Gastrocnemius medialis (tissue), 4 donors: ENCODE measurements at regions not wholly inside any gene's neighbourhood (a gene's known extent, or its start where the extent isn't known, plus 50 kb on each side); places are given as distances from the start of the nearest gene placed in this dataset.
"Not testable (repeated sequence)": the region's sequence is repeated elsewhere in the genome, so short reads cannot be mapped to it uniquely, and the experiment has no call there.

Source experiments
- ATAC-seq, 2 donors: fragments of 150-250 bp; one replicate each; pipeline ENCODE4 v1.9.1; 2016
- DNase-seq, 2 donors: peaks; one replicate each; pipeline ENCODE4 v3.0.0-alpha.2; 2019
- H3K27ac ChIP-seq, 4 donors: fragments of 200-600 bp; sonication (generic); 1 replicate in 1 of 4; 2 replicates in 3 of 4; pipeline ENCODE4 v1.5.1; 2016 to 2018; ENCODE audit warnings: mild to moderate bottlenecking in 2 of 4, moderate library complexity in 1 of 4
- H3K27me3 ChIP-seq, 3 donors: fragments of 200-600 bp; sonication (generic) in 2 of 3; 1 replicate in 1 of 3; 2 replicates in 2 of 3; pipeline versions ENCODE4 v1.5.1 to v1.6.0; 2016 to 2019; ENCODE audit warnings: mild to moderate bottlenecking in 1 of 3, moderate library complexity in 1 of 3
- H3K36me3 ChIP-seq, 2 donors: fragments of 200-600 bp; sonication (generic) in 1 of 2; one replicate each; pipeline ENCODE4 v1.5.1; 2017 to 2018
- H3K4me1 ChIP-seq, 2 donors: fragments of 200-600 bp; sonication (generic) in 1 of 2; one replicate each; pipeline ENCODE4 v1.5.1; 2016 to 2017; ENCODE audit warnings: mild to moderate bottlenecking in 2 of 2
- H3K4me3 ChIP-seq, 4 donors: fragments of 200-600 bp; sonication (generic) in 3 of 4; 1 replicate in 1 of 4; 2 replicates in 3 of 4; pipeline ENCODE4 v1.5.1; 2016 to 2019; ENCODE audit warnings: mild to moderate bottlenecking in 2 of 4
- H3K9me3 ChIP-seq, 3 donors: fragments of 200-600 bp; sonication (generic) in 2 of 3; 1 replicate in 1 of 3; 2 replicates in 2 of 3; pipeline ENCODE4 v1.5.1; 2016 to 2019
- POLR2A ChIP-seq, 2 donors: fragments of 450-650 bp; IDR thresholded peaks; one replicate each; pipeline ENCODE4 v1.6.1; 2017; ENCODE audit warnings: antibody characterized with exemption in 2 of 2, mild to moderate bottlenecking in 2 of 2, moderate library complexity in 2 of 2
- in situ Hi-C, 4 donors: fragments of 200-750 bp; cut with MboI; loops; one replicate each; pipeline versions ENCODE4 v1.15.0 to v1.8.0; 2017; ENCODE audit warnings: low sequenced_read_pairs in 4 of 4
- intact Hi-C: fragments of 100-400 bp; cut with DNase I; formaldehyde crosslinking; loops from one replicate; pipeline ENCODE4 v1.15.1; 2023; ENCODE audit warnings: low total_unique reads
- TF ChIP-seq, protein P1 (sequence below), 5 experiments: fragments of 450-650 bp in 3 of 5; fragments of 200-600 bp in 2 of 5; sonication (generic) in 2 of 5; IDR thresholded peaks in 4 of 5; conservative IDR thresholded peaks in 1 of 5; 1 replicate in 4 of 5; 2 replicates in 1 of 5; pipeline ENCODE4 v1.5.1; 2016 to 2019; ENCODE audit warnings: antibody characterized with exemption in 5 of 5, mild to moderate bottlenecking in 3 of 5, moderate library complexity in 3 of 5

DNA sequence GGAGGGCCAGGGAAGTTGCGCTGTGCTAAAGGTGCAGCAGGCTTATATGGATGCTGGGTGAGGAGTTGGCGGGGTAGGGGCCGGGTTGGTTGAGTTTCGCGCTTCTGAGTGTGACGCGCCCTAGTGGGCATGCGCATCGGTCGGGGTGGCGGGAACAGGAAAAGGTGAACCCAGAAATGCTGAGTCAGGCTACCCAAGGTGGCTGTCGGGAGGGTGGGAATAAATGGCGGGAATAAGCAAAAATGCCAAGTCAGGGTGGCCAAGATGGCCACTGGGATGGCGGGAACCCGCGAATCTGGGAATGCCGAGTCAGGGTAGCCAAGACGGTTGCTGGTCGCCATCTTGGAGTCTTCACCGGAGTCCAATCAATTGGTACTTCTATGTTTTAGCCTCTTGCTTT, 580.0 kb downstream of the SUCLG1 start:
- no peak overlapping the region for H3K4me3 ChIP-seq
- intact Hi-C loops, result no loop called here
- H3K36me3 ChIP-seq, result no peaks in the 10 kb centered on the region
- H3K4me1 ChIP-seq, result no peaks in the 10 kb centered on the region
- no peaks in the 10 kb centered on the region for H3K27me3 ChIP-seq
- no peak for ATAC-seq
- TF ChIP-seq, protein P1, sequence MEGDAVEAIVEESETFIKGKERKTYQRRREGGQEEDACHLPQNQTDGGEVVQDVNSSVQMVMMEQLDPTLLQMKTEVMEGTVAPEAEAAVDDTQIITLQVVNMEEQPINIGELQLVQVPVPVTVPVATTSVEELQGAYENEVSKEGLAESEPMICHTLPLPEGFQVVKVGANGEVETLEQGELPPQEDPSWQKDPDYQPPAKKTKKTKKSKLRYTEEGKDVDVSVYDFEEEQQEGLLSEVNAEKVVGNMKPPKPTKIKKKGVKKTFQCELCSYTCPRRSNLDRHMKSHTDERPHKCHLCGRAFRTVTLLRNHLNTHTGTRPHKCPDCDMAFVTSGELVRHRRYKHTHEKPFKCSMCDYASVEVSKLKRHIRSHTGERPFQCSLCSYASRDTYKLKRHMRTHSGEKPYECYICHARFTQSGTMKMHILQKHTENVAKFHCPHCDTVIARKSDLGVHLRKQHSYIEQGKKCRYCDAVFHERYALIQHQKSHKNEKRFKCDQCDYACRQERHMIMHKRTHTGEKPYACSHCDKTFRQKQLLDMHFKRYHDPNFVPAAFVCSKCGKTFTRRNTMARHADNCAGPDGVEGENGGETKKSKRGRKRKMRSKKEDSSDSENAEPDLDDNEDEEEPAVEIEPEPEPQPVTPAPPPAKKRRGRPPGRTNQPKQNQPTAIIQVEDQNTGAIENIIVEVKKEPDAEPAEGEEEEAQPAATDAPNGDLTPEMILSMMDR (IDR thresholded peaks at IDR 0.05 in 4 of 5, conservative IDR thresholded peaks at IDR 0.05 in 1 of 5), result no peak
- no peak for TF ChIP-seq POLR2A (IDR thresholded peaks at IDR 0.05)
- DNase-seq, result no peak
- in situ Hi-C loops, result no loop called here
- H3K9me3 ChIP-seq, result no peaks in the 10 kb centered on the region
- no peak overlapping the region for H3K27ac ChIP-seq

DNA sequence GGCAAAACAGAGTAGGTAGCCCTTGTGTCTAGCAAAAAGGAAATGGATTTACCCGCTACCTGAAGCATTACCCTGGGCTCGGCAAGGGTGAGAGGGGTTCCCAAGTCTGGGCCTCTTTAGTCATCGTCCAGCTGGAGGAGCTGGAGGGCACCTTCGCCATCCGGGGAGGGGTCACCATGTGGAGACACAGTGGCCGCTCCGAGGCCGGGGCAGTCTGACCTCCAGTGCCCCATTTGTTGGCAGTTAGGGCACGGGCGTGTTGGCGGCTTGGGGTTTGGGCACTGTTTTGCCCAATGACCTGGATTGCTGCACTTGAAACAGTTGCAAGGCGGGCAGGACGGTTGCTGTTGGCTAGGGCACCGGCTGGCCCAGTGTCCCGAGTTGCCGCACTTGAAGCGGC, 581.8 kb downstream of the SUCLG1 start:
- H3K4me1 ChIP-seq, H3K4me3 ChIP-seq, H3K9me3 ChIP-seq, DNase-seq, H3K36me3 ChIP-seq, intact Hi-C loops, in situ Hi-C loops, H3K27me3 ChIP-seq, ATAC-seq, H3K27ac ChIP-seq: not testable (repeated sequence)

DNA sequence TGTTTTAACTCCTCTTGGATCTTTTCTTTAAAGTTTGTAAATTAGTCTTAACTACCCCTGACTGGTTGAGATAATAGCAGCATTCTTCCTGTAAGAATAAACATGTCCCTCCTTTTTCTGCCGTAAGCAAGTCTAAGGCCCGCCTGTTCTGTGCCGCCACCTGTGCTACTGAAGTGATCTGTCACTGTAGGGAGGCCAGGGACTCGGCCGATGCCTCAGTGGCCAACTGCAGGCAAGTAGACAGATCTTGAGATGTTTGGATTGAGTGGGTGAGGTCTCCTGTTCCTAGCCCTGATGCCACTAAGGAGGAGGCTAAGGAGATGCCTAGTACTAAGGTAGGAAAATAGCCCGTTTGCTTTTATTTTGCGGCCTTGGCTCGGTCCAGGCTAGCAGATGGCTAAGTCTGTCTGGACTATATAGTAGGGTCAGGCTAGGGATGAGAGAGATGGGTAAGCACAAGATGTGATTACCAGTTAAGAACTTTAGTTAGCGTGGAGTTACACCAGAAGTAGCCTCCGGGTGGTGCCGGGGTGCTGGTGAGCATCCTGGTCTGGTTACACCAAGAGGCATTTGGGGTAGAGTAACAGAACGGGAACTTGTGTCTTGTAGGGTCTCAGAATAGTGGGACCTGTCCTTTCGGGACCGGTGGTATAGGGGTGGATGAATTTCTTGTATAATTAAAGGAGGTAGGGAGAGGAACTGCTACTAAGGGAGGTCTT, 584.2 kb downstream of the SUCLG1 start:
- DNase-seq, result no peak
- in situ Hi-C loops, result no loop called here
- no peak overlapping the region for H3K4me3 ChIP-seq
- H3K27ac ChIP-seq, result no peak overlapping the region
- no peaks in the 10 kb centered on the region for H3K27me3 ChIP-seq
- no peaks in the 10 kb centered on the region for H3K4me1 ChIP-seq
- no peak for ATAC-seq
- H3K36me3 ChIP-seq, result no peaks in the 10 kb centered on the region
- H3K9me3 ChIP-seq, result no peaks in the 10 kb centered on the region
- intact Hi-C loops, result no loop called here
- TF ChIP-seq, protein P1 (IDR thresholded peaks at IDR 0.05 in 4 of 5, conservative IDR thresholded peaks at IDR 0.05 in 1 of 5), result no peak
- TF ChIP-seq POLR2A (IDR thresholded peaks at IDR 0.05), result no peak

DNA sequence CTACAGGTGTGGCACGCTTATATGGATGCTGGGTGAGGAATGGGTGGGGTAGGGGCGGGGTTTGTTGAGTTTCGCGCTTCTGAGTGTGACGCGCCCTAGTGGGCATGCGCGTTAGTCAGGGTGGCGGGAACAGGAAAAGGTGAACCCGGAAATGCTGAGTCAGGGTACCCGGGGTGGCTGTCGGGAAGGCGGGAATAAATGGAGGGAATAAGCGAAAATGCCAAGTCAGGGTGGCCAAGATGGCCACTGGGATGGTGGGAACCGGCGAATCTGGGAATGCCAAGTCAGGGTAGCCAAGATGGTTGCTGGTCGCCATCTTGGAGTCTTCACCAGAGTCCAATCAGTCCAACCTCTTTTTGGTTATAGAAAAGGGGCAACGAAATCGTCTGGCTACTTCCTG, 585.0 kb downstream of the SUCLG1 start:
- in situ Hi-C loops (no loop called here), intact Hi-C loops (no loop called here)
- no peaks in the 10 kb centered on the region for H3K4me1 ChIP-seq
- no peak overlapping the region for H3K4me3 ChIP-seq
- DNase-seq, result no peak
- H3K27ac ChIP-seq, result no peak overlapping the region
- no peaks in the 10 kb centered on the region for H3K27me3 ChIP-seq
- H3K9me3 ChIP-seq, result no peaks in the 10 kb centered on the region
- no peak for ATAC-seq
- H3K36me3 ChIP-seq, result no peaks in the 10 kb centered on the region
- TF ChIP-seq, protein P1 (IDR thresholded peaks at IDR 0.05 in 4 of 5, conservative IDR thresholded peaks at IDR 0.05 in 1 of 5), result no peak
- no peak for TF ChIP-seq POLR2A (IDR thresholded peaks at IDR 0.05)

DNA sequence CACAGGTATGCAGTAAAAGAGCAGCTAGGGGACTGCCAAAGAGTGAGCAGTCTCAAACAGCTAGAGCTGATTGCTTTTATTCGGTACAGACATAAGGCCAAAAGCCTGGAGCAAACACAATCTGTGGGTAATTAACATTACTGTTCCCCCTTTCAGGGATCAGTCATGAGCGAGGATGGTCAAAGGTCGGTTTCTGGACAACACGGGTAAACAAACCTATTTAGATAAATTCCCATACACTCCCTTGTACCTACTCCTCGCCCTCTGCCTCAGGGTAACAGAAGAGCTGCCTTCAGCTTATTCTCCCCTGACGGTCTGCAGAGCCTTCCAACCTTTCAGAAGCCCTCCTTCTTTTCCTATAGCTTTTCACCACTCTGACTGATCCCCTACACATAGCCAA, 586.0 kb downstream of the SUCLG1 start:
- in situ Hi-C loops (no loop called here), intact Hi-C loops (no loop called here)
- Histone ChIP-seq H3K36me3 (no peaks in the 10 kb centered on the region), H3K9me3 (no peaks in the 10 kb centered on the region), H3K4me1 (no peaks in the 10 kb centered on the region), H3K4me3 (no peak overlapping the region), H3K27me3 (no peaks in the 10 kb centered on the region), H3K27ac (no peak overlapping the region)
- ATAC-seq (no peak), DNase-seq (no peak)
- TF ChIP-seq, protein P1 (IDR thresholded peaks at IDR 0.05 in 4 of 5, conservative IDR thresholded peaks at IDR 0.05 in 1 of 5), result no peak
- TF ChIP-seq POLR2A (IDR thresholded peaks at IDR 0.05), result no peak
